Fibroblast of skin of left quadriceps (primary cell): ENCODE measurements at regions not wholly inside any gene's neighbourhood (a gene's known extent, or its start where the extent isn't known, plus 50 kb on each side); places are given as distances from the start of the nearest gene placed in this dataset.
"Not testable (repeated sequence)": the region's sequence is repeated elsewhere in the genome, so short reads cannot be mapped to it uniquely, and the experiment has no call there.

Experiments used
- DNase-seq, 2 experiments: peaks; one replicate each; pipeline ENCODE4 v3.0.0-alpha.2; 2013; ENCODE audit warnings: low read depth in 2 of 2

DNA sequence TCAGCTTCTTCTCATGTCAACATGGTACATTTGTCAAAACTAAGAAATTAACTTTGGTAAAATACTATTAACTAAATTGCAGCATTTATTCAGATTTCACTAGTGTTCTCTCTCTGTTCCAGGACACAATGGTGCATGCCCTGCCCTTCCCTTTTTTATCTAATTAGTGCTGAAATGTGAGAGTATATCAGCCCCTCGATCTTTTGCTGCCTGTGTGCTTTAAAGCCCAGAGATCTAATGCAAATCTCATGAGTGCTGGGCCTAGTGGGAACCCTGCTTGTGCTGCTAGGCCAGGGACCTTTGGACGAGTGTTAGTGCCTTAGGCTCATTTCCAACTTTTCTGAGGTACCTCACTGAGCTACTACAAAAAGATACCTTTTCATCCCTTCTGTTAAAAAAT, 221.1 kb upstream of the EDNRB start:
- DNase-seq: no peak

DNA sequence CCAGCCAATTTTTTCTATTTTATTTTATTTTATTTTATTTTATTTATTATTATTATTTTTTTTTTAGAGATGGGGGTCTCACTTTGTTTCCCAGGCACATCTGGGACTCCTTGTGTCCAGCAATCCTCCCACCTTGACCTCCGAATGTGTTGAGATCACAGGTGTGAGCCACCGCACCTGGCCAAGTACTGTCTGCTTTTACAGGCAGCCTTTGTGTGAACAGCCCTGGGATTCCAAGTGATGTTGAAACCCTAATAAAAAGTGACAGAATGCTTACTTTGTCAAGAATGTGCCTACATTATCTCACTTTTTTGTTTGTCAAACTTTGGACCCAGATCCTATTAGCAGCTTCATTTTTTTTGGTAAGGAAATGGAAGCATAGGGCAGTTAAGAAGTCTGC, 220.1 kb upstream of the EDNRB start:
- DNase-seq: no peak

DNA sequence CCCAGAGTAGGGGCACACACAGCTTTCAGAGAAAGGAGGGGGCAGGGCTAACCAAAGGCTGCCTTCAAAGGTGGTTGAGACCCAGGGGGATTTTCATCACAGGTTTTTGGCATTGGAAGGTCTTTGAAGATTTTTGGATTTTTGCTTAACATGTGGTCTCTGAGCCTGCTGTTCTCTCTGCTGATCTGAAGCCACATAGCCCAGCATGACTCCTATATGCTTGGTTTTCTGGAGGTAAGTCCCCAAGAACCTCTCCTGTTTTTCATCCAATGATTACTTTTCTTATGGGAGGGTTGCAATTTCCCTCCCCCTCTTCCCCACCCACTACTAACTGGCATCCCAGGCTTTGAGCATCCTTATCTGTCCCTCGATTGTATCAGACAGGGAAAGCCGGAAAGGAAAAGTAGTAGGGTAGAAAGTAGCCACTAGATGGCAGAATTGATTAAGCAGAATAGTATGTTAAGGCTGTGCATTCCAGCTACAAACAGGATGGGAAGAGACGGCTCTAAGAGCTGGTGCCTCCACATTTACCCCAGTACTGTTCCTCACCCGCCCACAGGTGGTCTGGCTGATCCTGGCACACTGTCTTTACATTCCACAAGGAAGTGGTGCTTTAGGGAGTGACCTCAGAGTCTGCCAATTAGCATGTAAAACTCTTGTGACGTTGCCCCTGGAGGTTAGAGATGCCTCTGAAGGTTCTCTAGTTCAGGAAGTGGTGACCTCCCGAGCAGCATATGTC, 218.9 kb upstream of the EDNRB start:
- peak; percentile 32 to 37 for DNase-seq

GRCh38 chr13:78136966-78137365, 218.3 kb upstream of the EDNRB start:
- no peak for DNase-seq

GRCh38 chr13:78133511-78133910, 214.9 kb upstream of the EDNRB start:
- no peak for DNase-seq

- no peak for DNase-seq
These were observed 213.2 kb upstream of the EDNRB start for GRCh38 chr13:78131811-78132210.

- no peak for DNase-seq
These were observed 212.7 kb upstream of the EDNRB start for GRCh38 chr13:78131346-78131745.

DNA sequence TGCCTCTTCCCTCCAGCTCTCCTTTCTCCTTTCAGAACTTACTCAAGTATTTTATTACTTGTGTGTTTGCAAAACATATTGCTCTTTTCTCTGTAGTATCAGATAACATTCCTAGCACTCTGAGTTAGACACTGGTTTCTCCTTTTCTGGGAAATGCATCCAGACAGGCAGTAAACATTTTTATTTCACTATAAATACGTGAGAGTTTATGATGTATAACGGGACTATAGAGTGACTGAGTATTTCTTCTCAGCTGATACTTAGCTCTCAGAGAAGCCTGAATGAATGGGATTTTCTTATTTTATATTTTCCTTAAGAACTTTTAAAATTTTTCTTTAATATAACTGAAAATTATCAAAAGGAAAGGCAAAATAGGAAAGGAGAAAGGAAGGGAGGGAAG, 211.2 kb upstream of the EDNRB start:
- no peak for DNase-seq

GRCh38 chr13:78129359-78129758, 210.7 kb upstream of the EDNRB start:
- no peak for DNase-seq

GRCh38 chr13:78121459-78122348, 203.1 kb upstream of the EDNRB start:
- peak; percentile 32 to 34 for DNase-seq

DNA sequence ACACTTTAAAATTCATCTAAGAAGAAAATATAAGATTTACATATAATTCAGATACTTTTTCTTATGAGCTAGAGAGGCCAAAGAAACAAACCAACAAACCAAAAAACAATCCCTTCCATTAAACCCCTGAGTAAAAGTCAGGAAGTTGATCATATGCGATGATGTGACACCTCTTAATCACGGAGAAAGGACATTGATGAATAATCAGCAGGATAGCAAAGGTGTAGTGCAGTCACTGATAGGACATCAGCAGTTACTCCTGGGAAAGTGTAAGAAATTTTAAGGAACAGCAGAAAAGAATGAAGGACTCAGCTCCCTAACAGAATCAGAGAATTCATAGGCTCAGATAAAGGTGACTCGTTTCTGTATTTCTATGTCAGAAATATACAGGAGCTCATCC, 202.4 kb upstream of the EDNRB start:
- DNase-seq: no peak

GRCh38 chr13:78120144-78120543, 201.5 kb upstream of the EDNRB start:
- DNase-seq: not testable (repeated sequence)

DNA sequence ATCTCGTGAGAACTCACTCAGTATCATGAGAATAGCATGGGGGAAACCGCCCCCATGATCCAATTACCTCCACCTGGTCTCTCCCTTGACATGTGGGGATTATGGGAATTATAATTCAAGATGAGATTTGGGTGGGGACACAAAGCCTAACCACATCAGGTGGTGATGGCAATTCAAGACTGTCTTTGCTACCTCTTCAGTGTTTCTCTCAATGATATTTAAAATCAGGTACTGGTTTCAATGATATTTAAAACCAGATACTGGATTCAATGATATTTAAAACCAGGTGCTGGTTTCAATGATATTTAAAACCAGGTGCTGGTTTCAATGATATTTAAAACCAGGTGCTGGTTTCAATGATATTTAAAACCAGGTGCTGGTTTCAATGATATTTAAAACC, 198.4 kb upstream of the EDNRB start:
- not testable (repeated sequence) for DNase-seq

DNA sequence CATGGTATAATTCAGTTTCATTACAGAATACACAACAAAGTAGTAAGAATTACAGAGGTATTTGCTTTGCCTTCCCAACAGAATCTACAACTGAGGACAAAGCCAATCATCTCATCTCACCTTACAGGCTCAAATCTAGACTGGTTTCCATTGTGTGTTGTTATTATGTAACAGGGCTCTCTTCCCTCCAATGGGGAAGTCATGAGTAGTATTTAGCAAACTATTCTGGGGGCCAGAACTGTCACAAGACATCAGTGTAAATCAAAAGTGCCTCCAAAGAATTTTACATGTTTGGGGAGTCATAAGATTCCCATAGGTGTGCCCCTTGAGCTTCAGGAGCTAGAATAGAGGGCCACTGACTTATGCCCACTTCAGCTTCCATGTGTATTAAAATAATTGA, 187.0 kb upstream of the EDNRB start:
- DNase-seq: no peak

DNA sequence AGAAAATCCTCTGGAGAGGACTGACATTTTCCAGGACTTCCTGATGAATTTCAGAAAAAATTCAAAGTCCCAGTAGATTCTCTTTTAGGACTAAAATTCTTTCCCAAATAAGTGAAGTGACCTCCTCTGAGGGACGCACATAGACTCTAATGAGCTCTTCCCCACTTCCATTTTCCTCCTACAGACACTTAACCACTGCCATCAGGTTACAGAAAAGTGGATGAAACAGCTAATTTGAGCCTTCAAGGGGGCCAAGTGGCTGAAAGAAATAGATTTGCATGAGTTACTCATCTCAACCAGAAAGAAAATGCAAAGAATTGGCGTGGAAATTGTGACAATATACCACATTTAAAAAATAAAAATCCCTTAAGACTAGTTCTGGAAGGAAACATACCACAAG, 185.3 kb upstream of the EDNRB start:
- DNase-seq: no peak

DNA sequence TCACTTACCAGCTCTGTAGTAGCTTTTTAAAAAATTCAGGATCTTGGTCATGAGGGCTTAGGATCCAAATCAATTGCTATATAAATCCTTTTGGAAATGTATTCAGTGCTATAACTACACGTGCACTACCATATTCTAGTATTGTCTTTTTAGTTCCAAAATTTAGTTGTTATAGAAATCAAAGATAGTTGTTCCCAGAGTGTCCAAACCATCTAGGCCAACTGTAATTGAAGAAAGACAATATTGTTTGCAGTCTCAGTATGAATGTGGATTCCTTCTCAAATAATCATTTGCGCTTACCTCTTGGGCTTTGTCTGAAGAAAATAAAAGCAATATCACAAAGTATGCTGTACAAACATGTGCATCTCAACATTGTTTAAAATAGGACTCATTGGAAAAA, 184.1 kb upstream of the EDNRB start:
- no peak for DNase-seq

GRCh38 chr13:78102121-78102677, 183.6 kb upstream of the EDNRB start:
- DNase-seq: peak; percentile 30 to 33

- DNase-seq: peak; percentile 3 to 6
These were observed 181.9 kb upstream of the EDNRB start for GRCh38 chr13:78100486-78100885.

DNA sequence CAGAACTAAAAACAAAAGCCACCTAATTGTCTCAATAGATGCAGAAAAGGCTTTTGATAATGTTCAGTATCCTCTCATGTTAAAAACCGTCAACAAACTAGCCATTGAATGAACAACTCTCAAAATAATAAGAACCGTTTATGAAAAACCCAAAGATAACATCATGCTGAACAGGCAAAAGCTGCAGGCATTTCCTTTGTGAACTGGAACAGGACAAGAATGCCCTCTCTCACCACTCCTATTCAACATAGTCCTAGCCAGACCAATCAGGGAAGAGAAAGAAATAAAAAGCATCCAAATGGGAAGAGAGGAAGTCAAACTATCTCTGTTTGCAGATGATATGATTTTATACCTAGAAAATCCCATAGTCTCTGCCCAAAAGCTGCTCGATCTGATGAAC, 179.6 kb upstream of the EDNRB start:
- DNase-seq: no peak

- DNase-seq: no peak
These were observed 177.6 kb upstream of the EDNRB start for GRCh38 chr13:78096221-78096620.

DNA sequence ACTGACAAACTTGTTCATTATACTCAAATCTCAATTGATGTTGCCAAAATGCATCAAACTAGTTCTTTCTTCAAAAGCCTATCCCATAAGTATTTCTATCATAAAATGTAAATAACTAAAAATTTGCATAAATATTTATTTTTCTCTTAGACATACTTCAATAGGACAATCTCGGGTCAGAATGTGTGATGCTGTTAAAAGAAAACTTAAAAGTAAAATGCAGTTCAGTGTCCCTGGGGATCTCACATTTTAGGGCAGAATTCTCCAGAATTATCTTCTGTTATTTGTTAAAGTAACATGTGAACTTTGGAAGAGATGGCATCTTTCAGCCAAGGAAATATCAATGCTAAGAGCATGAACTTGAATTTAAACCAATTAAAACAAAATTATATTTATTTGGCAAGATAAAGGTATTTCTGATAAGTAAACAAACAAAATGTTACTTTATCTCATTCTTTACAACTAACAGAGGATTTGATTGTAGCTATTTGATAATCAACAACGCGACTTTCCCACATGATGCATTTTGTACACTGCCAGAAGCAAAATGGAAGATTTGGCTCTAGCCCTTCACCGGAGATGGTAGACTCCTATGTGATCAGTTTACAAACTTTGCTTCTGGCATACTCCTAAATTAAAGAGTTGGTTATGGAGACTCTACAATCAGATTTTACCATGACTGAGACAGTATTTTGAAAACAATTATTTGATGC, 169.5 kb upstream of the EDNRB start:
- DNase-seq: no peak
